ENCODE measurements at regions not wholly inside any gene's neighbourhood (a gene's known extent, or its start where the extent isn't known, plus 50 kb on each side); places are given as distances from the start of the nearest gene placed in this dataset.
A peak's percentile ranks its signal among the peaks of the same experiment; 100 is the strongest.

DNA sequence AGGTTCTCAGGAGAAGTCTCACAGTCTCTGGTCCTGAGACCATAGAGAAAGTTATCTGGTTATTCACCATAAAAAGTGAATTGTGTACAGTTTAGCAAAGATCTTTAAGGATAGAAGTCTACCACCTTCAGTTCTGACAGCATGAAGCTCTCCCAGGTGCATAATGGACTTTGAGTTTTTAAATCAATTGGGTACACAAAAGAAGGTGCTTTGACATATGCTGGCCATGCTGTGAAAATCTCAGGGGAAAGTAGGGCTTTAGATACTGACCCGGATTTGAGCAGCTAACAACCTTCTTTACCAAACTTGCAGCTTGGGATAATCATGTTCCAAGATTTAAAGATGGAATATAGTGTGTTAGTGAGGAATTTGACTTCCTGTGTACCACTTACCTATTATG, 264.2 kb downstream of the ZSWIM6 start:
- DNase-seq (ENCODE audit: low read depth, low spot score): no peak
- in situ Hi-C loops (cut with HindIII; ENCODE audit: low pct_unique_long_range_greater_than_20kb, low sequenced_read_pairs): no loop called here

DNA sequence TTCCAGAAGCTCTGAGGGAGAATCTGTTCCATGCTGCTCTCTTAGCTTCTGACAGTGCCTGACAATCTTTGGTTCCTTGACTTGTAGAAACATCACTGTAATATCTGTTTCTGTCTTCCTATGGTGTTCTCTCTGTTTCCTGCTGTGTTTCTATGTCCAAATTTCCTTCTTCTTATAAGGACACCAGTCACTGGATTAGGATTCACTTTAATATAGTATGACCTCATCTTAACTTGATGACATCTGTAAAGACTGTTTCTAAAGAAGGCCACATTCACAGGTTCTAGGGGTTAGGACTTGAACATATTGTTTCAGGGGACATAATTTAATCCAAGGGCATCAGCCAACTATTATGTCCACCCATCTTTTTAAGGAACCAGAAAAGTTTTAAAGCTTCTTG, 265.6 kb downstream of the ZSWIM6 start:
- no peak for DNase-seq (ENCODE audit: low read depth, low spot score)
- in situ Hi-C loops (cut with HindIII; ENCODE audit: low pct_unique_long_range_greater_than_20kb, low sequenced_read_pairs): no loop called here

DNA sequence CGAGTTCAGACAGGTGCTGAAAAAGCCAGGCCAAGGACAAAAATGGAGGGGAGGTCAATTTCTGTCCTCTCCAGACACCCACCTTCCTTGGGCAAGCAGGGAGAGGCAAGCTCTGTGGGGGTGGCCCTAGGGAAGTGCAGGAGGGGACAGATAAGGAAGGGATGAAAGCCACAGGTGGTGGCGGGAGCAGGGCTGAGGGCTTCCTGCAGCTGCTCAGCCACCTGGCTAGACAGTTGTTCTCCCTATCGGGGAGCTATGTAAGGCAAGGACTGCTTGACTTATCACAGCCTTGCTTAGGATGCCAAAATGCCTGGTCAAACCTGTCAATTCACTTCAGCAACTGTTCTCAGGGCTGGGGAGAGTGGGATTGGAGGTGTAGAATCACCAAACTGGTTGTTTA, 266.1 kb downstream of the ZSWIM6 start:
- in situ Hi-C loops (cut with HindIII; ENCODE audit: low pct_unique_long_range_greater_than_20kb, low sequenced_read_pairs): no loop called here
- DNase-seq (ENCODE audit: low read depth, low spot score): no peak

DNA sequence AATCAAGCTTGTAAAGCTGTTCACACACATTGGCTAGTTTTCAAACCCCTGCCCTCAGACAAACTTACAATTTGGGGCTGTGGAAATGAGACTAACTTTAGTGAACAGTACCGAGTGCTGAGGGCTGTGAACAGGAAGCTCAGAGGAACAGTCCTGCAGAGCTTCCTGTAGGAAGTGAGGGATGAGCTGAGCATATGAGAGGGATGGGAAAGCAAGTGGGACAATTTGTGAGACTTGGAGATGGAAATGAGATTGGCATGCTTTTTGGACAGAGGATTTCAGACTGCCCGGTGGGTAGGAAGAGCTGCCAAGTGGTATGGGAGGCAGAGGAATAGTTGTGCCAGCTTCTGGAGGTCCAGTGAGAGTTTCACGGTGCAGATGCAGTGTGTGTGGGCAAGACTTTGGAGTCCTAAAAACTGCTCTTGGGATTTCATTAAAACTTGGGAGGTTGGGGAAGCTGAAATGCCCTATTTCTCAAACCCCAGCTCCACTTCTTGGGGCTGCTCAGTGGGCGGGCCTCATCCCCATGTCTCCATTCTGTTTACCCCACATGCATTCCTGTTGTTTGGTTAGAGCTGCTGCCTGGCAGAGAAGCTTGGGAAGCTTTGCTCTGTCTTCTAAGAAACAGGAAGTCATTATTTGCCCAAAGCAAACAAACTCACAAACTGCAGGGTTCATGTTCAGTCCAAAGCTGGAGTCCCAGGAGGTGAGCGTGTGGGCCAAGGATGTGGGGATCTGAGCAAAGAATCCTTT, 267.5 kb downstream of the ZSWIM6 start:
- DNase-seq (ENCODE audit: low read depth, low spot score): no peak

DNA sequence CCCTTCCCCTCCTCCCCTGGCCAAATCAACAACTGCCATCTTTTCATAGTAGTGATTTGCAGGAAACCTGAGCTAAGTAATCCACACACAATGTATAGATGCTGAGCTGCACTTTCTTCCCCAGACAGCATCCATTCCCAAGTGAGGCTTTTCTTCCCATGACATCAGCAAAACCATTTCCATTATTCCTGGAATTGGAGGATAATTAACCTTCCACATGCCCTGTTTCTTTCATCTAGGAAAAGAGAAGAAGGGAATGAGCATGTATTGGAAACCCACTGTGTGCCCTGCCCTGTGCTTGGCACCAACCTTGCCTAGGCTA, 268.0 kb downstream of the ZSWIM6 start:
- DNase-seq (ENCODE audit: low read depth, low spot score): no peak
- in situ Hi-C loops (cut with HindIII; ENCODE audit: low pct_unique_long_range_greater_than_20kb, low sequenced_read_pairs): no loop called here

More for the DNA sequence above, 267.5 kb downstream of the ZSWIM6 start:
- in situ Hi-C loops (cut with HindIII; ENCODE audit: low pct_unique_long_range_greater_than_20kb, low sequenced_read_pairs): no loop called here

DNA sequence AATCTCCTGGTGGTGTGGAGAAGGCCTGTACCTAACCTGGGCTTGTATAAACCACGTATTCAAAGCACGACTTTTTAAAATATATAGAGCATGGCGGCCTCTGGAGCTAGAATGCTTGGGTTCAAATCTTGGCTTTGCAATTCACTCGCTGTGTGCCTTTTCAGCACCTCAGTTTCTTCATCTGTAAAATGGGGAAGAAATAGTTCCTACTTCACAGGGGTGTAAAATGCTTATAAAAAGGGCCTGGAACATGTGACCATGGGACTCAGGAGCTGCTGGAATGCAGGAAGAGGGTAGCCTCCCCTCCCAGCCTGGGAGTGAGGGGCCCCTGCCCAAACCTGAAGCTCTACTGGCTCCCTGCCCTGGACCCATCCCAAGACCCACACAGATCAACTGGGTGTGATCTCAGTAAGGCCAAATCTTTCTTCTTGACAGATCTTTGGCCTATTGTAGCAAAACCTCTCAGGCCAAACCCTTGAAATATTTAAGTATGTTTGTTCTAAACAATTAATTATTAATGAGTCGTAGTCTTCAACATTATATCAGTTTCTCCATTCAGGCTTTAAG, 269.0 kb downstream of the ZSWIM6 start:
- in situ Hi-C loops (cut with HindIII; ENCODE audit: low pct_unique_long_range_greater_than_20kb, low sequenced_read_pairs): no loop called here
- DNase-seq (ENCODE audit: low read depth, low spot score): no peak

DNA sequence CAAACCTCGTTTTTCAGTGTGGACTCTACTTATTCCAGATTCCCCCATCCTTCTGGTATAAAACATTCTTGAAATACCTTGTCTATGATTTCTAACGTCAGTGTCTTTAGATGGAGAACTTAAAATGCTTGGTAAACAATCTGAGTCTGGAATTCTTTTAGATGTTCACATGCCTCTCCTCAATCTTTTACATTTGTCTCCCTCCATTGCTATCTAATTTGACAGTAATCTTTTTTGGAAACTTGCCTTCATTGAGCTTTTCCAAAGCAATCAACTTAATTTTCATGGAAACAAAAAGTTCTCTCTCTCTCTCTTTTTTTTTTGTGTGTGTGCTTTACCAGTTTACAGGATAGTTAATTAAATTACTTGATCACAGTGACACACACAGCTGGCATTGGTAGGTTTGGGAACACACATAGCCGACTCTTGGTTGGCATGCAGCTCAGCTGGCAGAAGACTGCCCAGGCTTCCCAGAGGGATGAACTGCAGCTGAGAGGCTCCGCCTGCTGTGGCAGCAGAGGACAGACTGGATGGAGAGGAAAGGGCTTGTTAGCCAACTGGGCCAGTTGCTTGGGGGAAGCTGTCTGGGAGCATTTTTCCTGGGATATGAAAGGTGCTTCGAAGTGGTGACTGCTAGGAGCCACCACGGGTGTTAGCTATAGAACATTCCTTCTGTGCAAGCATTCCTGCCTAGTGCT, 271.3 kb downstream of the ZSWIM6 start:
- in situ Hi-C loops (cut with HindIII; ENCODE audit: low pct_unique_long_range_greater_than_20kb, low sequenced_read_pairs): no loop called here
- peak; percentile 56 for DNase-seq (ENCODE audit: low read depth, low spot score)

DNA sequence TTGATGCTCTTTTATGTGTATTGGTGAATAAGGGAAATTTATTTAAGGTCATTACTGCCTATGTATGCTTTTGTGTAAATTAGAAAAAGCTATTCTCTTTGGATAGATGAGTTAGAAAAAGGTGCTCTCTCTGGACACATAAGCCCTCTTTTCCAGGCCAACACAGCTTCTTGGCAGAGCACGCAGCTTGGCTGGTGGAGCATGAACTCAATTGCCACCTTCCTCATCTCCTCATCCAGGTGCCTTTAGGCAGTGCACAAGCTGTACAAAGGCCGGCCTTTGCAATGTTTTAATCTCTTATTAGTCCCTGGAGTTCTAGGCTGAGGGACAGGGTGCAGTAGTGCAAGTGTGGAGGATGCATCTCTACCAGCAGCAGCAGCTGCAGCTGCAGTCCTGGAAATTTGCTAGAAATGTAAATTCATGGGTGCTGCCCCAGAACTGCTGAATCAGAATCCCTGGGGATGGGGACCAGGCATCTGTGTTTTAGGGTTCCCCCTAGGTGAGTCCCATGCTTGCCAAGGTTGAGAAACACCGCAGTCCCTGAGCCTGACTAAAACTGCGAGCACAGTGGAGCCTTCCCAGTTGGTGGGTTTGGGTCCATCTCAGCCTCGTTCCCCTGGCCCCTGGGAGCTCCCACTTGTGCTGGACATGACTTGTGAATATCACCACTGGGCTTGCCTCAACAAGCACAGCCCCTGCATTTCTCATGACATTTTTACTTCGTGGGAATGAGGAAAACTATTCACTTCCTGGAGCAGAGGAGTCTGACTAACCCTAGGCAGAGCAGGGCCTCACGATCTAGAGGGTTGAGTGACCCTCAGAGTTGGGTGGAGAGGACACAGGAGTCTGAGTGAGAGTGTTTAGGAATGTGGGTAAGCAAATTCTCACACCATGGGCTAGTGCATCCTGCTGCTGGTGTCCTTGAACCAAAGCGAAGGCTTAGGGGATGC, 272.3 kb downstream of the ZSWIM6 start:
- DNase-seq (ENCODE audit: low read depth, low spot score): no peak
- in situ Hi-C loops (cut with HindIII; ENCODE audit: low pct_unique_long_range_greater_than_20kb, low sequenced_read_pairs): no loop called here

DNA sequence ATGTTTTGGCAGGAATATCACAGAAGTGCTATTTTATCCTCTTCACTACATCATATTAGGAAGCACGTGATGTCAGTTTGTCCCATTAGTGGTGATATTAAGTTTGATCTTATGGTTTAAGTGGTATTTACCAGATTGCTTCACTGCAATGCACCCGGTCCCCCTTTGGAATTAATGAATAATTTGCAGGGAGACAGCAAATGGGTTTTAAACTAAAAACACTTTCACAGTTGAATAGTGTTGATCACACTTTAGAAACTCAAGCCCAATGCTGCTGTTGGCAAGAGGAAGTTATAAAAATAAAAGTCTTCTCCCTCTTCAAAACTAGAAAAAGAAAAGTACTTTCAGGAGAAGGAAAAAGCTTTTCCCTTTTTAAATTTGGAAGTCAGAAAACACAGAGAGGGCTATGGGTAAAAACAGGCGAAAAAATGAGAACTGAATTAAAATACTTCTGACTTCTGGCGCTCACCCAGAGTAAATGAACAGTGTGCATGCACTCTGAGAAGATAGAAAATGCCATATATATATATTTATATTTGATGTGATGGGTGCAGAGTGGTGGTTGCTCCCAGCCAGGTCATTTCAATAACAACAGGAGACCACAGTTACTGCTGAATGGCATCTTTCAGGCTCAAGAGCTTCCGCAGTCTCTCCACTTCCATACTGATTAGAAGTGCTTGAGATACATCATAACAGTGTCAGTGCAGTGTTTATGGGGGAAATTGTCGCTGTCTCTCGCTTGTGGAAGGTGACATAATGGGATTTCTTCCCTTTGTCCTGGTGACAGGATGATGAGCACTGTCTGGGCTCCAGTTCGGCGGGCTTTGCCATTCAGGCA, 278.0 kb downstream of the ZSWIM6 start:
- no peak for DNase-seq (ENCODE audit: low read depth, low spot score)
- in situ Hi-C loops (cut with HindIII; ENCODE audit: low pct_unique_long_range_greater_than_20kb, low sequenced_read_pairs): no loop called here

DNA sequence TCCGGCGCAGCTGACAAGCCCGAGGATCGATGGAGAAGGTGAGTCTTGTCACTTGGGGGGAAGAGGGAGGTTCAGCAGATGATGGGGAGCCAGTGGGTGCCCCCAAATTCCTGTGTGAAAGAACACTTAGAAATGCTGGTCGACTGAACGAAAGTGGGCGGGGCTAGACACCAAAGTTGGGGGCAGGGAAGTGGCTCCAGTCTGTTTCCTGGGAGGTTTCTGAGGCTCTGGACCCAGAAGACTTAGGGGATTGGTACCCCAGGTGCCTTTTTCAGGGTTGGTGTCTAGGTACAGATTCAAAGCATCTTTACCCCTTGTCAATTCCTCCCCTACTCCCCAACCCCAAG, 278.6 kb downstream of the ZSWIM6 start:
- DNase-seq (ENCODE audit: low read depth, low spot score): no peak
- in situ Hi-C loops (cut with HindIII; ENCODE audit: low pct_unique_long_range_greater_than_20kb, low sequenced_read_pairs): no loop called here

DNA sequence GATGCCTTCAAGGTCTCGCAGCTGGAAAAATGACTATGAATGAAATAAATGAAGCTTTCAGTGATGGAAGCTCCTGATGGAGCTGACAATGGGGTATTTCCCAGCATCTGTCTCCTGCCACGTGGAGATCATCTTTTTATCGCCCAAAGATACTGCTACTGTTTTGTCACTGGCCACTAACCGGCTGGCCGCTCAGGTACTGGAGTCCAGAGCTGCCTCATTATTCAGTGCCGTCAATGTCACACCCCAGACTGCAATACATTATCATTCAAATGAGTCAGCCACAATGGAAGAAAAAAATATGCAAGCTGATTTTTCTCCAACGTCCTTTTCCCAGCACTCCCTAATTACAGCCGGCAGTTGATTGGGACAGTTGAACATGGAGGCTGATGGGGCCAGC, 280.4 kb downstream of the ZSWIM6 start:
- in situ Hi-C loops (cut with HindIII; ENCODE audit: low pct_unique_long_range_greater_than_20kb, low sequenced_read_pairs): no loop called here
- no peak for DNase-seq (ENCODE audit: low read depth, low spot score)

DNA sequence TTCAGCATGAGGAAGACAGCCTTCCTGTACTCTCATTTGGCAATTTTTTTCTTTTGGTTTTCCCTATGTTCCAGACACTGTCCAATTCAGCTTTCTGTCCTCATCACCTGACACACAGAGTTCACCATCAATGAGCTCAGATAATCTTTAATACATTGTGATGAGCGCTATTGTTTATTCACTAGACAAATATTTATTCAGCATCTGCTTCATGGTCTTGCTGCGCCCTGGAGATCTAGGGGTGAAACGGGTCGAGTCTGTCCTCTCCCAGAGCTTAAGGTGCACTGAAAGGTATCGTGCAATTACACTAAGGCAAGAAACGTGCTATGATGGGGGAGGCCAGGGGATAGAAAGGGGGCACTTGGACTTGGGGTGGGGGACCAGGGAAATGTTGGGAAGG, 281.6 kb downstream of the ZSWIM6 start:
- in situ Hi-C loops (cut with HindIII; ENCODE audit: low pct_unique_long_range_greater_than_20kb, low sequenced_read_pairs): no loop called here
- DNase-seq (ENCODE audit: low read depth, low spot score): no peak

DNA sequence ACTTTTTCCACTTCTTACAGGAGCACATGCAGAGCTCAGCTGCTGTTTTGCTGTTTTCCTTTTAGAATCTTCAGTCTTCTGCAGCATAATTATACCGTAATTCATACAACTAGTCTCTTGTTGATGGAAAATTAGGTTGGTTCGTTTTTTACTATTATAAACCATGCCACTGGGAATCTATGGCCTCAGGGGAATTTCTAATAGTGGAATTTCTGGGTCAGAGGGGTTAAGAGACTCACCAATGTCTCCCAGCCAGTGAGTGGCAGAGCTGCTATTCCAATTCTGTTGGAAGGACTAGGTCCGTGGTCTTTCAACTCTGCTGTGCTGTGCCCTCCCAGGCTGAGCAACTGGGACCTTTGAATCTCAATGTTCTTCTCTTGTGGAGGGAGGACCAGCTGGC, 282.5 kb downstream of the ZSWIM6 start:
- no peak for DNase-seq (ENCODE audit: low read depth, low spot score)

DNA sequence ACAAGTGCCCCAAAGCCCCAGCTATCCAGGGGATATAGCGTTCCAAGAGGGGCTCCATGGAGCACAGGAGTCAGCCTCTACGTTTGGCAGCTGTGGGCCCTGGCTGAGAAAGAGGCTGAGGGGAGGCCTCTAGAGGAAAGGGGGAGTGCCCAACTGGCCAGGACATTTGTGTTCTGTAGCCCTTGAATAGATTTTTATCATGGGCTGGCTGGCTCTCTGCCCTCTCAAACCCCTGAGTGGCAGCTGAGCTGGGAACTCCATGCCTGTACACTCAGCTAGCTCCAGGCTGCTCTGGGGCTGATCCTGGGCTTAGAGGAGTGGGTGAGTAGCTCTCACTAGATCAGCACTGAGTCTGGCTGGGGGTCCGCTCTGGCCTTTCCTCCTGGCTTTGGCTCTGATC, 285.0 kb downstream of the ZSWIM6 start:
- in situ Hi-C loops (cut with HindIII; ENCODE audit: low pct_unique_long_range_greater_than_20kb, low sequenced_read_pairs): no loop called here
- no peak for DNase-seq (ENCODE audit: low read depth, low spot score)

More for the DNA sequence above, 282.5 kb downstream of the ZSWIM6 start:
- in situ Hi-C loops (cut with HindIII; ENCODE audit: low pct_unique_long_range_greater_than_20kb, low sequenced_read_pairs): no loop called here

DNA sequence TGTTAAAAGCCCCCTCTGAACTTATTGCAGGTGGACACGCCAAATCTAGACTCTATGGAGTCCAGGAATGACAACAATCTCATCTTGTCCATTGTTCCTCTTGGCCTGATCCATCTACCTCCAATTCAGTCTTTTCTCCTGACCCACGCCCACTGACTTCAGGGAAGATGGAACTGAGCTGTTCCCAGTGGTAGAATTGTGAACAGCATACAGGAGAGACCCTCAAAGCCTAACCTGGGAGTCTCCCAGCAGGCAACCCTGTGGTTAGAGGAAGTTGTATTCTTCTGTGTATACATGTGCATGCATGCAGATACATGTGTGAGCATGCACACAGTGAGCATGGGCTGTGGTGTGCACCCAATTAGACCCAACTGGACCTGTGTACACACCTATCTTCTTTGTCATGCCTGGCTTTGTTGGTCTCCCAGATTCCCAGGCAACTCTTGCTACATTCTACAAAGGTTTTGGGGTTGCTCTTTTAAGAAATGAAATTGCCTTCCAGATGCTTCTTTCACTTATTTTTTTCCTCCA, 286.0 kb downstream of the ZSWIM6 start:
- DNase-seq (ENCODE audit: low read depth, low spot score): peak; percentile 43
- in situ Hi-C loops (cut with HindIII; ENCODE audit: low pct_unique_long_range_greater_than_20kb, low sequenced_read_pairs): no loop called here

DNA sequence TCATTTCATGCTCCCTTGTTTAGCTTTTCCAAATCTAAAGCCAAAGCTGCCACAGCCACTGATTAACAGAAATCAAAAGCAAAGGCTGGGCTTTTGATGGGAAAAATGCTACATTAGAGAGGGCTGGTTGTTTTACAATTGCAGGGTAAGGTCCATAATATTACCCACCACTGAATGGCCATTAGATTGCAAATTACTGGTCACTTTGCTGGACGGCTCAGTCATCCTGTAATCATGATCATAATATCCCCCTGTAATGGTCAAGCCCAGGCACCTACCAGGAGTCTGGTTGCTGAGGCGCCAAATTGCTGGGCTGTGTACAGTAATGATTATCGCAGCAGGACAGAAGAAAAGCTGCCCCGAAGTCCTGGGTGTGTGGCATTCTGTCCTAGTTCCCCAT, 286.5 kb downstream of the ZSWIM6 start:
- in situ Hi-C loops (cut with HindIII; ENCODE audit: low pct_unique_long_range_greater_than_20kb, low sequenced_read_pairs): no loop called here
- DNase-seq (ENCODE audit: low read depth, low spot score): no peak

DNA sequence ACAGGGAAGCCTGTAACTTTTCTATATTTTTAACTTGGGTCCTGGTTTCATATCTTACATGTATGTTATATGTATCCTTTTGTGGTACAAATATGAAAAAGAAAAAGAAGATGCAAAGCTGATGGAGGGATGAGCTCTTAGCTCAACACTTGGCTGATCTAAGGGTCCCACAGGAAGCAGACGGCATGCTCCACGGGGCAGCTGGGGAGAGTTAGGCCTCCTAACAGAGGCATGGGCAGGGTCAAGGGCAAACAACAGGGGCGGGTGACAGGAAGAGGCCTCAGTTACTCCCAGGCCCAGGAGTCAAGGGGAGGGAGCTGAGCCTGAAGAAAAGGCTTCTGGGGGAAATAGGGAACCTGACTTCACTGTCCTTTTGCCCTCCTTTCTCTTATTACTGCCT, 287.2 kb downstream of the ZSWIM6 start:
- in situ Hi-C loops (cut with HindIII; ENCODE audit: low pct_unique_long_range_greater_than_20kb, low sequenced_read_pairs): no loop called here
- no peak for DNase-seq (ENCODE audit: low read depth, low spot score)

All from SK-MEL-5 (cell line).